NCI-H2227 treated with DMSO at 0.1 percent for 48 hours (cell line): ENCODE measurements at regions not wholly inside any gene's neighbourhood (a gene's known extent, or its start where the extent isn't known, plus 50 kb on each side); places are given as distances from the start of the nearest gene placed in this dataset.

Experiments used
- DNase-seq: peaks from one replicate; lab custom pipeline; 2025; lab: John Stamatoyannopoulos, UW

DNA sequence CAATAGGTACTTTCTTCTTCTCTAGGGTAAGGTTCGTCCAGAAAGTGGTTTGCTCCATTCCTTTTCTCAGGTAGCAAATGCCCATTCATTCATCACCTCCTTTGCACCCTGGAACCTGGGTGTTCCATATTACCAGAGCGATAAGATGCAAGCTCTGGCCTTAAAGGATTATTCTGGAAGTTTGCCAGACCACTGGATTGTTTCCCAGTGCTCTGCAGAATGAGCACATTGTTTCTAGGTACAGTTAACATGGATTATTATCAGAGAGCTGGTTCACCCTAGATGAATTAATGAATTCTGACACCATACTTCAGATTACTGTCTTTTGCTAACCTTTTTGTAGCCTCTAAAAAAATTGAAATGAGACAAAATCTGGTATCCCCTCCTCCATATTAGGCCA lies 170.9 kb upstream of the BMP4 start:
- no peak for DNase-seq

DNA sequence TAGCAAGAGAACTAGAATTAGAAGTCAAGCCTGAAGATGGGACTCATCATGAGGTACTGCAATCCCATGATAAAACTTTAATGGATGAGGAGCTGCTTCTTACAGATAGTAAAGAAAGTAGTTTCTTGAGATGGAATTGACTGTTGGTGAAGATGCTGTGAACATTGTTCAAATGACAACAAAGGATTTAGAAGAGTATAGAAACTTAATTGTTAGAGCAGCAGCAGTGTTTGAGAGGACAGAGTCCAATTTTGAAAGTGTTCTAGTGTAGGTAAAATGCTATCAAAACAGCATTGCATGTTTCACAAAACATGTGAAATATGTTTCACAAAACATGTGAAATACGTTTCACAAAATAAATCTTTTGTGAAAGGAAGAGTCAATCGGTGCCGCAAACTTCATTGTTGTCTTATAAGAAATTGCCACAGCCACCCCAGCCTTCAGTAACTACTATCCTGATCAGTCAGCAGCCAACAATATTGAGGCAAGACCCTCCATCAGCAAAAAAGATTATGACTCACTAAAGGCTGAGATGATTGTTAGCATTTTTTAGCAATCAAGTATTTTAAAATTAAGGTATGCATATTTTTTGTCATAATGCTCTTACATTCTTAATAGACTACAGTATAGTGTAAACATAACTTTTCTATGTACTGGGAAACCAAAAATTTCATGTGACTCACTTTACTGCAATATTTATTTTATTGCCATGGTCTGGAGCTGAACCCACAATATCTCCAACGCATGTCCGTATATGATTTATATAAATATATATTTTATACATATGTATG lies 173.4 kb upstream of the BMP4 start:
- no peak for DNase-seq

DNA sequence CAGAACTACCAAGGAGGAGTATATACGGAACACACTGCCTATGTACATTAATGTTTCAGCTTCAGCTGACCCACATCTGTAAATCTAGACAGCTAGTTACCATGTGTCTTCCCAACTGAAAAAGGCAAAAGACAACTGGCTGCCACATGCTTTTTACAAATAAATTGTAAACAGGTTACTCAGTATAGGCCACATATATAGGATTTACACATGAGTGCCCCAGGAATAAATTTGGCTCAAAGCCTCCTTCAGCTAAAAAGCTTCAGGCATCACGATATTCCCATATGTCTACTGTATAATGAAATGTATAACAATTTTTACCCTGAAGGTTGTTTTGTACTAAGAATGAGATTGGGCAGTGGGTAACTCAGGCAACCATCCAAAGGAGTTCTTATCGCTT lies 175.9 kb upstream of the BMP4 start:
- no peak for DNase-seq

DNA sequence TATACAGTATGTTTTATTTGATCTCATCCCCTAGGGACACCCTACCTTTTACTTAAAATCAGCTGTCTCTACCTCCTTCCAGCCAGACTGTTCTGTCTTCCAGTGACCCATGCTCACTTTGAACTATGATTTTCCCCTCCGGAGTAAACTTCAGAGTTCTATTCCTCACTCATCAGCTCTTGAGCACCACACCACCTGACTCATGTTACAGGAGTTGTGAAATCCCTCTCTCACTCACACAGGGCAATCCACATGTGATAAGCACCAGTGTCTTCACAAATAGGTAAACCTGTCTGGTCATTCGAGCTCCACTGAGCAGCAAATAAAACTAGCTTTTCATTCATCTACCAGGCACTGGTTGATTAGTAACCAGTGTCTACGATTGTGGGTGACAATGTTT lies 177.3 kb upstream of the BMP4 start:
- DNase-seq: no peak

DNA sequence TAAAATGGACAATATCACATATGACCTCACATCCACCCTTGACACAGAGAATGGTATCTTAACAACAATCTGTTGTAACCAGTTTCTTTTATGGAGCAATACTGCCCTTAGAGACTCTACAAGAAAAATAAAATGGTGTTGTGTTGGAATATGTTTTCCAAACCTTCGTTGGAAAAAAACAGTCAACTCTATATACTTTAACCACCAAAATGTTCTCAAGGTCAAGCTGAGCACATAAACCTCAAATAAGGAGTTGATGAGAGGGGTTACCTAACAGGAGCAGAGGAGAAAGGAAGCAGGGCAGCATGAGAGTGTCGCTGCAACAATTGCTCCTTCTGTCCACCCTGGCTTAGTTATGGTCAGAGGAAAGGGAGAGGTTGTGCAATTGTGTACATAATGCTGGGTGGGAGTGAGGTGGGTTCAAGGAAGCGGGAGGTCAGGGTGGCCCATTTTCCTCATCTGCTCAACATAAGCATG lies 179.2 kb upstream of the BMP4 start:
- no peak for DNase-seq

DNA sequence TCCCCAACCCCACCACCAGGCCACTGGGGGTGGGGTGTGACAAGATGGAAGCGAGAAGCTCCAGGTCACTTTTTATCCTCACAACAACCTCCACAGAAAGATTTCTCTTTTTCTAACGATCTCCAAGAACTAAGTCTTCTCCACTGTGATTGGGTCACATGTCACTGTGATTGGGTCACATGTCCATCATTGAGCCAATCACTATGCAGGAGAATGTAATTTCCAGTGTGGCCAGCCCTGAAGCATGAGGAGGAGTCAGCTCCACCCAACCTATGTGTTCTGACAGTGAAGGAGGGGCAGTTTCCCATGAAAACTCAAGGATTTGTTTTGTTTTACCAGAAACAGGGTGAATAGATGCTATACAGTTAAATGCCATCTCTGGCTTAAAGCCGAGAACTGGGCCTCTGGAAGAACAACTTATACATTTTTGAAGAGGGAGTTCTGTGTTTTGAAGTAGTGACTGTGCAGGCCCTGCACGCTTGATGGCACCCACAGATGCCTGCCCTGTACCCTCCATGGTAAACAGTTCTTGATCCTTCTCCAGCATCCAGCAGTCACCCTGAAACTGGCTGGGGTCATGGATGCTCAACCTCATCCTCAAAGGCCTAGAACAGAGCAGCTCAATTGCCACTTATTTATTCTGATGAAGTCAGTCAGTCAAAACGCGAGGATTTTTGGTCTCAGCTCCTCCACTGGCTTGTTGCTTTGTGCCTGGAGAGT lies 180.4 kb upstream of the BMP4 start:
- no peak for DNase-seq

DNA sequence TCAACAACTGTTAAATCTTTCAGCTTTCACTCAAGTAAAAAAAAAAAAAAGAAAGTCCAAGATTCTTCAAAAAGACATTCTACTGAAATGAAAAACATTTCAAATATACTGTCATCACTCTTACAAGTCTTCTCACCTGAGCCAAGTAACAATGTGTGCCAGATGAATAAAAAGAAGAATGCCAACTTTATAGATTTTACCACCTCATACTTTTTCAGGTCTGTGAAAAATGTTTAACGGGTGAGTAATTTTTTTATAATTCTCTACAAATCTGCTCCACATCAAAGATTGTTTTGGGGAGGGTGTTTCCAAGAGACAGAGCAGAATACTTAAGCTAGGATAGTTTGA lies 181.0 kb upstream of the BMP4 start:
- DNase-seq: no peak

DNA sequence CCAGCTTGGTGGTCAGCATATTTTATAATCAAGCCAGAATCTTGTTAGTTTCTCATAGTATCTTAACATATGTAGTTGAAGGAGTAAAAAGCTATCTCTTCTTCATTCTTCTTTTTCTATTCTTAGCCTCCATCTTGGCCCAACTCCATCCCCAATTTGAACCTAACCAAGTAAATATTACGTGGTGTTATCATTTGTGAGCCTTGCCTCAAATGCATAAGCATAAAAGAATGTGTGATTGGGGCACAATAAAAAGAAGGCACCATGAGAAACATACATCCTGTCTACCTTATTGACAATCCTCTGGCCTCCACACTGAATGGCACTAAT lies 181.4 kb upstream of the BMP4 start:
- DNase-seq: no peak

DNA sequence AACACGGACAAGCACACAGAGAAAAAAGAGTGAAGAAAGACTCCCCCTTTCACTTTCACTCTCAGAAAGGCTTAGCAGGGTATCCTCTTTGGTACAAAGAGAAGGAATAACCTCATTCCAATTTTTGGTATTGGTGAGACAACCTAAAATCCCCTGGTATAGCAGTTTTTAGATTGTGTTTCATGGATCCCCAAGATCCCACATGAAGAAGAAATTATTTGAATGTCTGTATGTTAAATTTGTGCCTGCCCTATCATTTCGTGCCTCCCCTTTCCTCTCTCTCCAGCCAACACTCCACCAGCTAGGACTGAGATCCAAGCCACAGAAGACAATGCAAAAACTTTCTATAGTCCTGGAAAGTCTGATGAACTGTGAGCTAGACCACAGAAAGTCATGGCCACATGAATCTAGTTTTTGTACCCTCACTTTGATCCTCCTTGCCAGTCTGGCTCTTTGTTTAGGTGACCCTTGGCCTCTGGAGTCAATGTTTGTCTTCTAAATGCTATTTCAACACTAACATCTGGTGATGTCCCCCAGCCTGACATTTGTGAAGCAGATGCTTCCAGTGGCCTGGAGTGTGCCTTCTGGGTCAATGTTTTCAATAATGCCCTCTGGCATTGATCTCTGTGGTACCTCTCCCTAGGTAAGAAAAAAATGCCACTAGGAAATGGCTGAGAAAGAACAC lies 181.9 kb upstream of the BMP4 start:
- DNase-seq: no peak

DNA sequence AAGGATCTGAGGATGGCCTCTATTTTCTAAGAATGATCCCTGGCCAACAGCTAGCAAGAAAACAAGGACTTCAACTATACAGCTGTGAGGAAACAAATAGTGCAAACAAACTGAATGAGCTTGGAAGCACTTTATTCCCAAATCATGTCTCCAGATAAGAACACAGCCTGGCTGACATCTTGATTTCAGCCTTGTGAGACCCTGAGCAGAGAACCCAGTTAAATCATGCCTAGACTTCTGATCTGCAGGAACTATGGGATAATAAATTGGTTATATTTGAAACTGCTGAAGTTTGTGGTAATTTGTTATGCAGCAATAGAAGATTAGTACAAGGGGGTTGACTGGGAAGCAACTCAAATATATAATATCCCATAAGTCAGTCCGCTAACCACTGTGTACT lies 183.9 kb upstream of the BMP4 start:
- no peak for DNase-seq

DNA sequence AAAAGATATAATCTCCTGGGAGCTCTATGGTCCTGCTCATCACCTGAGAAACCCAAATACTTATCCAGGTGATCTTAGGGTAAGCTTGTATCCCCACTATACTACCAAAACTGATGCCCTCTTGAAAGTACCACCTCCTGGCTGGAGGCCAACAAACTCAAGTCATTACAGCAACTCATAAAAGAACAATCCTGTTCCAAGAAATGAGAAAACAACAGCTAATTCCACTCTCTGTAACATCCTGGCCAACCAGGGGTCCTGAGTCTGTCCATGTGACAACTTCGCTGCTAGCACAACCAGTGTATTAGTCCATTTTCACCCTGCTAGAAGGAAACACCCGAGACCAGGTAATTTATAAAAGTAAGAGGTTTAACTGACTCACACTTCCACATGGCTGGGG lies 190.0 kb upstream of the BMP4 start:
- DNase-seq: no peak

DNA sequence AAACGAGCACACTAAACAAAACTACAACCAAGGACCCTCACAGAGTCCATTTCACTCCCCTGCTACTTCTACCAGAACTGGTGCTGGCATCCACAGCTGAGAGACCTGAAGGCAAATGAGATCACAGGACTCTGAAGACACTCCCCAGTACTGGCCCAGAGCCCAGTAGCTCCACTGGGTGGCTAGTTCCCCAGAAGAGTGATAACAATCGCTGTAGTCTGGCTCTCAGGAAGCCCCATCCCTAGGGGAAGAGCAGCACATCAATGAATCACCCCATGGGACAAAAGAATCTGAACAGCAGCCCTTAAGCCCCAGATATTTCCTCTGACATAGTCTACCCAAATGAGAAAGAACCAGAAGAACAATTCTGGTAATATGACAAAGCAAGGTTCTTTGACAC lies 190.7 kb upstream of the BMP4 start:
- DNase-seq: no peak

DNA sequence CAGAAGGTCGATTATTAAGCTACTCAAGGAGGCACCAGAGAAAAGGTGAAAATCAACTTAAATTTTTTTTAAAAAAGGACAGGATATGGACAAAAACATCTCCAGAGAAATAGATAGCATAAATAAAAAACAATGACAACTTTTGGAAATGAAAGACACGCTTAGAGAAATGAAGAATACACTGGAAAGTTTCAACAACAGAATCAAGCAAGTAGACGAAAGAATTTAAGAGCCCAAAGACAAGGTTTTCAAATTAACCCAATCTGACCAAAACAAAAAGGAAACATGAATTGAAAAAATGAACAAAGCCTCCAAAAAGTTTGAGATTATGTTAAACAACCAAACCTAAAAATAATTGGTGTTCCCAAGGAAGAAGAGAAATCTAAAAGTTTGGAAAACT lies 191.1 kb upstream of the BMP4 start:
- DNase-seq: no peak

DNA sequence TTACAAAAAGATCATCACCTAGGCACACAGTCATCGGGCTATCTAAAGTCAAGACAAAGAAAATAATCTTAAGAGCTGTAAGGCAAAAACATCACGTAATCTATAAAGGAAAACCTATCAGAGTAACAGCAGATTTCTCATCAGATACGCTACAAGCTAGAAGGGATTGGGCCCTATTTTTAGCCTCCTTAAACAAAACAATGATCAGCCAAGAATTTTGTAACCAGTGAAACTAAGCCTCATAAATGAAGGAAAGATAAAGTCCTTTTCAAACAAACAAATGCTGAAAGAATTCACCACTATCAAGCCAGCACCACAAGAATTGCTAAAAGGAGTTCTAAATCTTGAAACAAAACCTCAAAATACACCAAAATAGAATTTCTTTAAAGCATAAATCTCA lies 191.6 kb upstream of the BMP4 start:
- no peak for DNase-seq

DNA sequence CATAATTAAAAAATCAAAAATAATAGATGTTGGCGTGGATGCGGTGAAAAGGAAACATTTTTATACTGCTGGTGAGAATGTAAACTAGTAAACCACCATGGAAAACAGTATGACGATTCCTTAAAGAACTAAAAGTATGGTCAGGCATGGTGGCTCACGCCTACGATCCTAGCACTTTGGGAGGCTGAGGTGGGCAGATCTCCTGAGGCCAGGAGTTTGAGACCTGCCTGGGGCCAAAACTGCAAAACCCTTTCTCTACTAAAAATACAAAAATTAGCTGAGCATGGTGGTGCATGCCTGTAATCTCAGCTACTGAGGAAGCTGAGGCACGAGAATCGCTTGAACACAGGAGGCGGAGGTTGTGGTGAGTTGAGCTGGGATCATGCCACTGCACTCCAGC lies 195.7 kb upstream of the BMP4 start:
- no peak for DNase-seq

DNA sequence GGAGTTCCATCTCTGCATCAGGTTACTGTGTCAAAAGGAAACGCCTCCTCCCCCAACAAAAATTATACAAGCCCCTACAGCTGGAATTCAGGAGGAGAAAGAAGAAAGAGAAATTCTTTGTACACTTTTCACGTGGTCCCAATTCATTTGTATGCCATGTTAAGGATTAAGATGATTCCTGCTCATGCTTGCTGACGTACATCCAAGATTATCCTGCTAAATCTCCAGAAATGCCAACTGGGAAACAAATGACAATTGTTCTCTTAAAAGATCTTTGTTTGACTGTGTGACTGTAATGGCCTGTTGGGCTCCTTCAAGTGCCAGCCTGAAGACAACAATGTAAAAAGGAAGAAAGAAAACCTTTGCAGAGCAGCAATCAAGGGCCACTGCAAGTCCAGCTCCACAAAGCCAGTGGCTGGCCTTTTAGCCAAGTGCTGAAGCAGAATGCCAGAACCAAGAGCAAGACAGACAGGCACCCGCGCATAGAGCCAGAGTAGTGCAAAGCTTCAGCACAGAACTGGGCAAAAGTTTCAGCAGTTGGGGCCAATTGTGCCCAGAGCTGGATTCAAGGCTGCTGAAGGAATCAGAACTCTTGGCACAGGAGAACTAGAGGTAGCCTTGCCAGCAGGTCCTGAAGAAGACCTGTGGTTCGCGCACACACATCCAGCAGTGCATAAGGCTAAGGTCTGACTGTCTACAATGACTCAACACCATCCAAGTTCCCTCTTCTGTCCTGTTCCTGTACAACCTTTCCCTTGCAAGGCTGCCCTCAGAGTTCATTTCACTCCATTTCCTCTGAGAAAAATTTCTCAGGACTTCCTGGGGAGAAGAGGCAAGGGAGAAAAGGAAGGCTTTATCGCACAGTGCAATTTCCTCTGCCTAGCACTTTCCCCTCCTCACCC lies 209.7 kb upstream of the BMP4 start:
- no peak for DNase-seq

DNA sequence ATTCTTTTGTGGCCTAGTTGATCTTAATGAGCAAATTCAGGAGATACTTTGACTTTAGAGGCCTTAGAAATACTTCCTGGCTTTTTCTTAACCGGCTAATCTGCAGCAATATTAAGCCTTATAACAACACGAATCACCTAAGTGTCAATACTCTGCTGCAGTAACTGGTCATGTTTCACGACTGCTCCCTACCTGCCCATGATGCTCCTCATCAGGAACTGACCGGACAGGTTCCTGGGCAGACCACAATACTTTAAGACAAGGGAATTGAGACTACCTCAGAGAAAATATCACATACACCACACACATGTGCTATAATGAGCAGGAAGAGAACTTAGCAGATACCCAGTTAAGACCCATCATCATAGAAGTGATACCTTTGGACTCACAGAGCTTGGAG lies 211.9 kb upstream of the BMP4 start:
- DNase-seq: no peak

DNA sequence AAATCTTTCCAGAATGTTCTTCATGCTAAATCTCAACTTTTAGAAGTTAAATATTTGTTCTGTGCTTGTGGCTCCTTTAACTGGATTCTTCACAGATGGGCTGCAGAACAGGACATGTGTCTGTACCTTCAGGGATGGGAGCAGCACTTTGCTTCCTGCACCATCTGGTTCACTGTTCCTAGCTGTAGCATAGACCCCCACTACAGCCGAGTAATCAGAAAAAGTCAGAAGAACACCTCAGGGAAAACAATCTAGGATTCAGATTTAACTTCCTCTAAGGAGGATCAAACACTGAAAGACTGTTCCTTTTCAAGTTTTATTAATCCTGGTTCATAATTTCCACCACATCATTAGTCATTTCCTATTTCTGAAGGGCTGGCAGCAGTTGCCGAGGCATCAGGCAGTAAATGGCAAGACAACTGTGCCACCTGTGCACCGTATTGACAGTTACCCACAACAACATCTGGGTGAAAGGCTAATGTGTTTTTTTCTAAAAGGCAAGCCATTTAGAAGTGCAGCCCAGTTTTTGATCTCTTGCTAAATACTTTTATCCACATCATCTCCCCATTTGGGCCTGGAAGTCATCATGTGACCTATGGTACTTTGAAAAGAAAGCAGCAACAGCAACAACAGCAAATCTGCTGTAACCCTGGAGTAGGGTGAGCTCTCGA lies 212.8 kb upstream of the BMP4 start:
- no peak for DNase-seq

DNA sequence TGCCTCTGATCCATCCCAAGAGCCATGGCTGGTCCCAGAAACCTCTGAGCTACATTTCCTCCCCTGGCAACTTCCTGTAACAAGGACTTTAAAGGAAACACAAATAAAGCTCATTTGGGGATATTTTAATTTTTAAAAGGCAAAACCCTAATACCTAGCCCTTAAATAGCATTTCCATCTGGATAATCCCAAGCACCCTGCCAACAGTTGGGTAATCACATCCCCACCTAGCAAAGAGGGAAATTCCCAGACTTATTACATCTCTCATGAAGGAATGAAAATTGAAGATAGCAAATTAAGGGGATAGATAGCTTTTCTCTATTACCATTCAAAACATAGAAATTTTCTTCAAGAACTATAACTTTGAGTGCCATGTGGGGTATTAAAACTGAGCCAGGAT lies 213.7 kb upstream of the BMP4 start:
- no peak for DNase-seq

DNA sequence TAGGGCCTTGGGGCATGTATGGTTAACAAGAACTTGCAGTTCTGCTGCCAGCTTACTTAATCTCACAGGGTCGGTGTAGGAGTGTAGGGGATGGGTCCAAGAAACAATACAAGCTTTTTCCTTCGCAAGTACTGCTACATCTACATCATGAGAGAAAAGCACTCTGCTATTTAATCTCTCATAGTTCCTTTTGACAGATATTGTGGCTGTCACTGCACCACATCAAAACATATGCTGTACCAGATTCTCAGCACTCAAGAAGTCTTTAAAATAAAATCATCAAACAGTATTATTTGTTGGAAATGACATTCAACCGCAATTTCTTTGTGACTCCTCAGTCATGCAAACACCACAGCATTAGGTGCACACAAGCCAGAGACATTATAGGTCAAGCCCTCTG lies 215.5 kb upstream of the BMP4 start:
- DNase-seq: no peak

DNA sequence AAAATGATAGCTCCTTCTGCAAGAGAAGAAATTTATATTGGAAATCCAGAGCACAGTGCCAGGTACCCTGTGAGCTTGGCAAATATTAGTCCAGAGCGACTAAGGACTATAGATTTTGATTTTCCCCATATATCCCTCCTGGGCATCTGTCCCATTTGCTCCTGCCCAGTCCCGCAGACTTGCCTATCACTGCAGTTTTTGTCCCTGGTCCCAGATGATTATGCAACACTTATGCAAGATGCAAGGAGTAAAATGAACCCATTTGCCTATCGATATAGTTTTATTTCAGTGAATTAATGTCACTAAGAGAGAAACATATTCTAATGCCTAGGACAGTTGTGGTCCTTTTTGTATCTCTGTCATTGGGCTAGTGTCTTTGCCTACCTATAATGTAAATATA lies 215.9 kb upstream of the BMP4 start:
- DNase-seq: no peak

DNA sequence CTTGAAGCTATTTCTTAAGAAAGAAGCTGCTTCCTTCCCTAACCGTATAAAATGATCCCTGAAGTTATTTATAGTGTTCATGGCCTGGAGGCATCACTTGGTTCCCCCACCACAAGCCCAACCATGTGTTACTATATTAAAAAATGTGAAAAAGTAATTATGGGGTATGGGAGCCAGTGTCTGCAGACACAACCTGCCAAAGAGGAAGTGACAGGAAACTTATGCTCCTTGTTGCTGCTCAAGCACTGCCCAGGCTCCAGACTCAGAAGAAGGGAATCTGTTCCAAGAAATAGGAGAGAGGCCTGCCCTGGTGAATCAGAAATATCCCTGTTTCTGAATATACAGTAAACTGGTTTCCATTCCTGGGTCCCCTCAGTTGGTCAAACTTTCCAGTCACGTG lies 217.2 kb upstream of the BMP4 start:
- DNase-seq: no peak
